GF-D8 (cell line): ENCODE measurements at regions not wholly inside any gene's neighbourhood (a gene's known extent, or its start where the extent isn't known, plus 50 kb on each side); places are given as distances from the start of the nearest gene placed in this dataset.

Experiments
- DNase-seq: peaks from one replicate; lab custom pipeline; 2025; lab: John Stamatoyannopoulos, UW

DNA sequence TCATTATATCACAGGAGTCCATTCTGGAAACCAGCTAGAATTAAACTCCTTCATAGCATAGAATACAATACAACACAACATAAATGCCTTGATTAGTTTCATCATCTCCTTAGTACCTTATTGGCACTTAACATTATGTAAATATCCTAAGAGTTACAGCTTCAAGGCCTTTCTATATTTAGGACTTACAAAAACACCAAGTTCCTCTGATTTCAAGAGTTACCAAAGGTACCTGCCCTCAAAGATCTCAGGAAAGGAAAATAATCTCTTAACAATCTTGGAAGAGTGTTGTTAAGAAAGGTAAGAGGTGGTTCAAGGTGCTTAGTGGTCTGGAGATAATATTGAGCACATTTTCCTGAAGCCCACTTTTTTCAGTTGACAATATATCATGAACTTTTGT, 477.7 kb downstream of the IGSF11 start:
- no peak for DNase-seq

DNA sequence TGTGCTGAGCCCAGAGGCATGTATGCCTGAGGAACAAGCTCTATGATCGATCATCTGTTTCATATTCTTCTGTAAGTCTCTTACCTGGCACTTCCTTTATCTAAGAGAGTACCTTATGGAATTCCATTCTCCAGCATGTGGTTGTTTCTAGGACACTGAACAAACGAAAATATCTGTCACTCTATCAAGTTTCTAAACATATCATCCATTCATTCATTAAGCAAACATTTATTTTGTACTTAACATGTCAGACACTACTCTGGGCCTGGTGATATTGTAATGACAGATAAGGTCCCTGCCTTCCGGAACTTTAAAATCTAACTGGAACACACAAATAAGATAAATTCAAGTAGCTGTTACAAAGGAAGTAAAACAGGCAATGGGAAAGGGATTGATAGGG, 477.1 kb downstream of the IGSF11 start:
- no peak for DNase-seq

DNA sequence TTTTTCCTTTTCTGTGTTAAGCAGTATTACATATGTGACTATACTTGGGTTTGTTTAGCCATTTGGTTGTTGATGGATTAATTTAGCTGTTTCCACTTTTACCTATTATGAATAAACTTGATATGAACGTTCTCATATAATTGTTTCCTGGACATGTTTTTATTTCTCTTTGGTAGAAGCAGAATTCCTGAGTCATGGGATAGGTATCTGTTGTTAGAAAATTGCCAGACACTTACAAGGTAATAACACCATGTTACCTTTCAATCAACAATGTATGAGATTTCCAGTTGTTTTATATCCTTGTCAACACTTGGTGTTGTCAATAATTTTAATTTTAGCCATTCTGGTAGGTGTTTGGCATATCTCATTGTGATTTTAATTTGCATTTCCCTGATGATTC, 475.4 kb downstream of the IGSF11 start:
- DNase-seq = no peak

DNA sequence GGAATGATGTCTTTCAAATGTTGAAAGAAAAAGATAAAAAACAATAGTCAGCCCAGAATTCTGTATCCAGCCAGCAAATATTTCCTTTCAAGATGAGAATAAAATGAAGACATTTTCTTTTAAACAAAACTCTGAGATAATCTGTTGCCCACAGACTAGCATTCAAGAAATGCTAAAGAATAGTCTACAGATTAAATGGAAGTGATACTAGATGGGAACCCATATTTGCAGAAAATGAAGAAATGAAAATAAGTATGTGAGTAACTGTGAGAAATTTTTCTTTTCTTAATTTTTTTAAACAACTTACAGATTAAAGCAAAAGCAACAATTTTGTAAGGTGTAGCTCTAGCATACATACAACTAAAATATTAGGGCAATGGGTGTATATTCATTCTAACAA, 469.8 kb downstream of the IGSF11 start:
- DNase-seq = no peak

DNA sequence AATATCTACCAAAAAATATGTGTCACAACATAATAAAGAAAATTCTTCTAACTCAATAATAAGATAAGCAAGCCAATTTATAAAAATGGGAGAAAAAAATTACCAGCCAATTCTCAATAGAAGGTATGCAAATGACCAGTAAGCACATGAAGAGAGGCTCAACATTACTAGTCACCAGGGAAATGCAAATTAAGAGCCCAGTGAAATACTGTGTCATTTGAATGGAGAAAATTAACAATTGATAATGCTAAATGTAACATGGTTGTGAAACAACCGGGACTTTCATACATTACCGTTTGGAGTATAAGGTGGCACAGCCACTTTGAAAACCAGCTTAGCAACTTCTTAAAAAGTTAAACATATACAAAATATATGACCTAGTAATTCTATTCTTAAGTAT, 460.7 kb downstream of the IGSF11 start:
- no peak for DNase-seq

DNA sequence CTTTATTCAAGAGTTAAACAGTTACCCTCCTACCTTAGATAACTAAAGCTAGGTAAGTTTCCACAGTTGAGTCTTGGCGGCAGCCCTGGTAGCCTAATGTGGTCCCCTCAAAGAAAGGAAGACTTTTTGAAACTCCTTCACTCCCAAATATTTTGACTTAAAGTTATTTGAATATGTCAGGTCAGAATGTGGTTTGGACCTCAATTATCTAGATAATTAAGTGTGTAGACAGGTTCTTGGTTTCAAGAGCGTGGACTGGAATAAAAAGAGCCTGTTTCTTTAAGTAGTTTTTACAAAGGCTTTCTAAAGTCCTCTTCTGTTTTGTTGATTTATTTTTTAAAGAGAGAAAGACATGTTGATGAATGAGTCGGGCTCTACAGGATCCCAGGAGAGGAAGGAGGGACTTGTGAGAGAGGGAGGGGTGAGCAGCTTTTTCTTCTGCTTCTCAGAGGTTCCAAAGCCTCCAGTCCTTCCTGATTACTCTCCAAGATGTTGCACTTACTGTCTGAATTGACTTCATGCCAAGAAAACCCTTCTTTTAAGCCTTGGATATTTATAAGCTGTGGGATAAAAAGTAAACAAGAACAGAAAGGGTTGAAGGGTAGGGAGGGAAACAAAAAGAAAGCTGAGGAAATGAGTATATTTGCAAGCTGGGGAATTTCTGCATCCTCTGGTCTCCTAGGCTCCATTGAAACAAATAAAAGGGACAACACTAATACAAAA, 457.4 kb downstream of the IGSF11 start:
- DNase-seq = no peak

DNA sequence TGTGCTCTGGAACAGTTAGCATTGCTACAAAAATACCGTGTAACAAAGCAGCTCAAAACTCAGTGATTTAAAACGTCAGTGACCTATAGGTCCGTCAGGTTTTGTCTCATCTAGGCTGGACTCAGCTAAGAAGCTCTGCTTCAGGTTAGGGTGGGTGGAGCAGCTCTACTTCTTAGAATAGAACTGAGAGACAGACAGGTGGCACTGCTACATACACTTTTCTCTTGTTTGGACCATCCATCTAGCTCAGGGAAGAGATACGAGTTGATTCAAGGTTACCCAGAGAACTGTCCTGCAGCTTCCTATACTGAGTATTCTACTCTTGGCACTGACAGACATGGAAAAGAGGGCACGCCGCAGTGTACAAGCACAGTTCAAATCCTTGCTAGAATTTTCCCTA, 456.1 kb downstream of the IGSF11 start:
- no peak for DNase-seq

DNA sequence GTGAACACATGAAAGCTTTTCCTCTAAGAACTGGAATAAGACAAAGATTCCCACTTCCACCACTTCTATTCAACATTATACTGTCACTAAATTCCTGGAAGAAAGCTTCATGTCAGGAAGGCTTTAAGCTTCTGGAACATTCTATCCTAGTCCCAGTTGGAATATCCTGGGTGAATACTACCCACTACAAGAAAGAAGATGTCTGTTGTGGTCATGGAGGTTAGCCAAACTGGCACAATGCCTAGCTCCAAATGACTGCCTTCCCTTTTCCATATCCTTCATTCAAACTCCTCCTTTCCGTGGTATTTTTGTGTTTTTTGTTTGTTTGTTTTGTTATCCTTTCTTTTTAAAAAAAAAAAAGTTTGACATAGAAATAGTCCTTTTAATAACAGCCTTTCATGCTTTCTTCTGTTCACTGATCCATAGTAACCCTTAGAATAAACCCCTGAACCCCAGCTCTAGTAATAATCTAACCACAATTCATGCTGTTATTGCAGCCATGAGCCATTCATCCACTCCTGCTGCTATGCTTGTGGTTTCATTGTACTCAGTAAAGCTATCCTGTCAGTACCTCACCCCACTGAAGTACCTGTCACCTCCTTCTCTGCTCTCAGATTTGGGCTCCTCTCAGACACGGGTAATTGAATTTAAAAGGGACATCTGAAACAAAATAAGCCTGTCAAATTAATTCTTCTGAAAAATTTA, 447.5 kb downstream of the IGSF11 start:
- DNase-seq = no peak

DNA sequence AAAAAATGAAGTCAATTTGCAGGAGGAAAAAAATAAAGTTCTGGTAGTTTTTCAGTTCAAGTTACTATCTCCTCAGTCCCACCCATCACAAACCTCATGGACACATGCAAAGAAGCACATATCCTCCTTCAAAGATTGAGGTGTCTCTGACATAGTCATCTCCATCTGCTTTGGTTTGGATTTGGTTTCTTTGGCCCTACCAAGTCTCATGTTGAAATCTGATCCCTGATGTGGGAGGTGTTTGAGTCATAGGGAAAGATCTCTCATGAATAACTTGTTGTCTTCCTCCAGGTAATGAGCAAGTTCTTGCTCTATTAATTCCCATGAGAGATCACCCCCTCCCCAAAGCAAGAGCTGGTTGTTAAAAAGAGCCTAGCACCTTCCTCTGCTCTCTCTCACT, 446.8 kb downstream of the IGSF11 start:
- DNase-seq = no peak

DNA sequence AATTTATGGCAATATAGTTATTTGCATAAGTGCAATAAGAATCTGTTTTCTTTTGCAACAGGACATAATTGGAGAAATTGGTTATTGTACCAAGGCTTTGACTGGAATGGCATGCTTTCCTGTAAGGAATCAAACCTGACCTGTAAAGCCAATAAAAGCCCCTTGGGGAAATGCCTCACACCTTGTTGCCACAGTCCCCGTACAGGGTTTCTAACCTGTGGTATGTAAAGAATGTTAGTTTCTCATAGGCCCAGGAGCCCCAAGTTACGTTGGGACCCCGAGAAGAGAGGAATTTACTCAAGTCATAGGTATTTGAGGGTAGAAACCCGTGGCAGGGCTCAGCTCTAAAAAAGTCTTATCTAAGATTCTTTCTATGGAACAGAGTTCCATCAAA, 441.4 kb downstream of the IGSF11 start:
- DNase-seq = no peak

DNA sequence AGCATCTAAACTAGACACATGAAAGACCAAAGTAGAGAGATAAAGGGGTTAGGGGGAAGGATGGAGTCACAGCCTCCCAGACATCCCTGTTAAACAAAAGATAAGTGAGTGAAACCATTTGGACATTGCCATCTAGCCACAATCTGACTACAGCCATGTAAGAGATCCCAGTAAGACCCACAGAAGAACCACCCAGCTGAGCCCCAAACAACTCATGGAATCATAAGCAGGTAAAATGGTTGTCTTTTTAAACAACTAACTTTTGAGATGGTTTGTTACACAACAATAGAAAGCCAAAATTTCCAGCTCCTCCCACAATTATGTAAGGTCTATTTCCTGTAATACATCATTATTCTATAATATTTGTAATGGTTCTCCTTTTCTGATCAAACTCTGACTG, 437.5 kb downstream of the IGSF11 start:
- DNase-seq = no peak

DNA sequence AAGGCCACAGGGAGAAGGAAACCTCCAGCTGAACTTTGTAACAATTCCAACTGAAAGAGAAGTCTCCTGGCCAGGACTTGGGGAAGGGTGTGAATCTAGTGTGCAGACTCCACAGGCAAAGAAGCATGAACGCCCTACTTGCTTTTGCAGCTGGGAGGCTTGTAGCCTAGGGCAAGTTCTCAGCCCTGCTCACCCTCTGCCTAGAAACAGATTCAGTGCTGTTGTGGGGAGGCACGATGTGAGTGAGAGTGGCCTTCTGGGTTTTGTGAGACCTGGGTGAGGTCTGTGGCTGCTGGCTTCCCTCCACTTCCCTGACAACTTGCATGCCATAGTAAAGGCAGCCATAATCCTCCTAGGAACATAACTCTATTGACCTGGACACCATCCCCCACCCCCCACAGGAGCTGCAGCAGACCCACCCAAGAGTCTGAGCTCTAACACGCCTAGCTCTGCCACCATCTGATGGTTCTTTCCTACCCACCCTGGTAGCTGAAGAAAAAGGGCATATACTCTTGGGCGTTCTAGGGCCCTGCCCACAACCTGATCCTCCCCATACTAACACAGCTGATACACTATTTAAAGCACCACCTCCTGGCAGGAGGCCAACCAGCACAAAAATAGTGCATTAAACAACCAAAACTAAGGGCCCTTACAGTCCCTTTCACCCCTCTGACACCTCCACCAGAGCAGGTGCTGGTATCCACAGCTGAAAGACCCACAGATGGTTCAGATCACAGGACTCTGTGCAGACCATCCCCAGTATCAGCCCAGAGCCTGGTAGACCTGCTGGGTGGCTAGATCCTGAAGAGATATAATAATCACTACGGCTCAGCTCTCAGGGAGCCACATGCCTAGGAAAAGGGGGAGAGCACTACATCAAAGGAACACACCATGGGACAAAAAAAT, 426.5 kb downstream of the IGSF11 start:
- no peak for DNase-seq

DNA sequence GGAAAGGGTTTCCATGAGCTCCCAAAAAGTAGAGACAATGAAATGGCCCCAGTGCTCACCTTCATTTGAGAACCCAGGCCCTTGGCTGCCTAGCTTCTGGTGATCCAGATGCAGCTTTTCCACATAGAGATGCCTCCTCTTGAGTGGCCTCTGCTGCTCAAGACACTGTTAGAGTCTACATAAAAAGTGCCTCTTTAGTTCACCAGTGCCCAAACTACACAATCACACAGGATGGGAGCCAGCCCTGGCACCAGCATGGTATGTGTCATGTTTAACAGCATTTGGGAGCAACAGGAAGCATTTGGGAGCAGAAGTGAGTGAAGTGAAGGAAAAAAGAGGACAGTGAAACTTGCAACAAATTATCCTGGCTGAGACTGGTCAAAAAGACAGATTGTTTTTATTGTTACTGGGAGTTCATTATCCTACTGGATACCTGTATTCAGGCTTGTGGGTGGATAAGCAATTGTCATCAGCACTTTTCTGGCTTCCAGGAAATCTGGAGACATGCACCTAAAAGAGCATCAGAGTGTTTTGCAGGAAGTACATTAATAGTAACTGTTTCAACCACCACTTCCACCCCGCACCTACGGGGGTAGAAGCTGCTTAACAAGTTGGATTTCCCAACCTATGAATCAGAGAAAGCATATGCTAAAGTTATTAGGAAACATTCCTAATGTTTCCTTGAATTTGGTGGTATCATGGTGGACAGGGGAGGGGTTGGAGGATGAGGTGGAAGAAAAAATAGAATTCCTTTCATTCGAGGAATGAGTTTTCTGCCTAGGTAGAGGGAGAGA, 416.2 kb downstream of the IGSF11 start:
- DNase-seq = no peak

DNA sequence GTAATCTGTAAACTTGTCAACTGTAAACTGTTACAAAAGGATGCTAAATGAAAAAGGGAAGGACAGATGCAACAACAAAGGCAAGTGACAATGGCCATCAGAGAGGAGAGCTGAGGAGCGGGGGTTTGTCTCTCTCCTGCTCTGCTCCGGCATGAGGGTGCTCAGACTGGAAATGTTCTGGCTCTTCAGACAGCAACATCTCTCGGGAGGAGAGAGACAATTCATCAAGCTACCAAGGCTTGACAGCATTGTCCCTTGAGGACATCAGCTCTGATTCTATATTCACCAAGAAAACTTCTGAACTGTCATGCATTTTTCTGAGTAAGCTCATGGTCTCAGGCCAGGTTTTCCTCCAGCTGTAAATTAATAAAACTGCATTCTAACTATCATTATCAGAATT, 408.2 kb downstream of the IGSF11 start:
- DNase-seq = no peak

DNA sequence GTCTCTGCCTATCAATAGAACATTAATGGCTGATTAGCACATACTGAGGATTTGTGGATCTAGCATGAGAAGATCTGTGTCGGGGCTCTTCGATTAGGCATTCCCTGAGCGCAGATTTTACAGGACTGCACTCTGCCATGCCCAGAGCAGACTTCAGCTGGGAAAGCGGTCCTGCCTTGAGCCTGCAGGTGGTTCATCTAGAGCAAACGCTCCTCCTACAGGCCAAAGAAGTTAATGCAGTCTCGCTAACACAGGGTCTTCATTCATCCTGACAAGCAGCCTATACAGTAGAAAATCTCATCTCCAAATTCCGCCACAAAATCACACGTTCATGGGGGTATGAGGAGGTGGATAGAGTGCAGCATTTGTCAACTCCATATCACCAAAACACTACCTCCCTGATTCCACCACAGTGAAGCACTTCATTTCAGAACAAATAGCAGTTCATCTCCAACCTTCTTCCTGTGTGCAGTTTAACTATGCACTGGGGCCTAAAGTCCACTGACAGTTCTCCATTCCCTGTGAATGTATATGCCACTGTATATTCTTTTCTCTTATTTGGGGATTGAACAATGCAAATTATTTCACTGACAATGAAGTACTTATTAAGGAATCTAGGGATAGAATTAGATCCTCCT, 405.8 kb downstream of the IGSF11 start:
- no peak for DNase-seq

DNA sequence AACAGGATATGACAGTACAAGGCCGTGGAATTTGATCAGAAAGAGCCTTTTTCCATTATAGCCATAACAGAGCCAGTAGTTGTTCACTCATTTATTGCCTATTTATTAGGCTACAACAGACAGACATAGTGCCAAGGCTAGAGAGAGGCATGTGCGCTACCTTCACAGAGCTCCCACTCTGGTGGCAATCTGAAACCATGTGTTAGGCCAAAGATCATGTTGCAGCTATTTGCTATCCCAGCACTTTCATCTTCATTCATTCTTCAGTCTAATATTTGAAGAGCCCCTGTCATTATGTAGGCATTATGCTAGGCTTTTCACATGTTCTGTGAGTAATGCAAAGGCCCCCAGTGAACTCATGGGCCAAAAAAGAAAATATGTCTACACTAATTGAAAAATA, 404.8 kb downstream of the IGSF11 start:
- DNase-seq = no peak

DNA sequence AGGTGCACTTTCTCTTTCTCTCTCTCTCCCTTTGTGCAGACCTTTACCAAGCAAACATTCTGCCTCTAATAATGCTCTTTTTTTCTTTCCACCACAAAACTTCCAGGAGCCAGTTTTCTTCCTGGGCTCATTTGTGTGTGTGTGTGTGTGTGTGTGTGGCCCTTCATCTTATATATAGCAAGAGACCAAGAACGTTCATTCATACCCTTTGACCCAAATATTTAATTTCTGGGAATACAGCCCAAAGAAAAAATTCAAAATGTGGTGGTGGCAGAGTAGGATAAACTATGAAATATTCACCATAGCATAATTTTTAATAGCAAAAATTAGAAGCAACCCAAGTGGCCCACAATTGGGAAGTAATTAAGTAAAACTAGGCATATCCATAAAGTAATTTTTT, 398.9 kb downstream of the IGSF11 start:
- no peak for DNase-seq

DNA sequence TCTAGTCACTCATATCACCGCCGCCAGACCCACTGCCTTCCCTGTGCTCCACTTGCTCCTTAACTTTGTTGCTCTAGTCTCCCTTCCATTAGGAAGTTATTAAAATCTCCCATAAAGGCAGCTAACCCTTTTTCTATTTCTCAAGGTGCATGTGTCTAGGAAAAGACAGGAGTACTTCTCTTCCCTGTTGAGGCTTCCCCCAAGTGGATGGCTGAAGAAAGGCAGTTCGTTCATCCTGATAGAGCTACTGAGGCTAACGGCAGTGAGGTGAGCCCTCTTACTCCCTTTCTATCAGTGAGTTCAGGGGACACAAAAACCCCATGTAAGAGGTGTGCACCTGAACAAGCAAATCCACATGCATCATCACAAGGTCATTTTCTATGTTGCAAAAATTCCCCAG, 397.8 kb downstream of the IGSF11 start:
- no peak for DNase-seq

DNA sequence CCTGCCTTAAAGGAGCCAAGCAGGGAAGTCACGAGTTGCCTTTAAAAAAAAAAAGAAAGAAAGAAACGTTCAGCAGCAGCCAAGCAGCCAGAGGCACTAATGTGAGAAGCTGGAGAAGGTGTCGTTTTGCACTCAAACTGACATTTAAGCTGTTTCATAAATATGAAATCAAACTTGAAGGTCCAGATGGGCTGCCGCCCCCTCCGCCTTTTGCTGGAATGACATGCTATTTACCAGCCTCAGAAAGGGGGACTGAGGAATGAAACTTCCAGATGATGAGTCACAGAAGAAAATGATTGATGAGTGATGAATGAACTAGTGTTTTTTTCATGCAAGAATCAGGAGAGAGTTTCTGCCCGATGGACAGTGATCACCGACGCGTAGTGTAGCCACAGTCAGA, 396.8 kb downstream of the IGSF11 start:
- DNase-seq = no peak

DNA sequence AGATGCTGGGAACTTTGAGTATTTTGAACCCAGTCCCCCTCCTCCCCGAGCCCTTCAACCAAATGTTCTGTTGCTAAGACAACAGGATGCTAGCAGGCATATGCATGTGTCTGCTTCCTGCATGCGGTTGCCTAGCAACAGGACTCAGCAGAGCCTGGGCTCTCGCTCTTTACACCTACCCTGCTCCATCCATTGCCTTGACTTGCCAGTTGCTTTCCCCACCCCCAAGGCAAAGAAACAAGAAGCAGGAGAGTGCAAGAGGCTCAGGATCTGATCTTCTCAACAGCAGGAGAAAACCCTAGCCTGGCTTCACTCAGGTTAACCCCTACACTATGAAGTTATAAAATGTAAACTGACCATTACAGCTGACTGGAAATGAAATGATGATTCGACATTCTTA, 393.0 kb downstream of the IGSF11 start:
- DNase-seq = no peak

DNA sequence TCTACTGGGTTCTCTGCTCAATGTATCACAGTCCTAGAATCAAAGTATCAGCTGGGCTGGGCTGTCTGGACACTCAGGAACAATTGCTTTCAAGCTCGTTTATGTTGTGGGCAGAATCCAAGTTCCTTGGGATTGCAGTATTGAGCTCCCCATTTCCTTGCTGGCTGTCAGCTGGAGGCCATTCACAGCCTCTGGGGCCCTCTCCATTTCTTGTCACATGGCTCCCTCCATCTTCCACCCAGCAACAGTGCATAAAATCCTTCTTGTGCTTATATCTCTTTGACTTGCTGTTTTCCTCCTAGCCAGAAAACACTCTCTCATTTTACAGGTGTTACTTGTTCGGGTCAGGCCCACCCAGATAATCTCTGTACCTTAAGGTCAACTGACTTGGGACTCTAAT, 363.5 kb downstream of the IGSF11 start:
- no peak for DNase-seq

DNA sequence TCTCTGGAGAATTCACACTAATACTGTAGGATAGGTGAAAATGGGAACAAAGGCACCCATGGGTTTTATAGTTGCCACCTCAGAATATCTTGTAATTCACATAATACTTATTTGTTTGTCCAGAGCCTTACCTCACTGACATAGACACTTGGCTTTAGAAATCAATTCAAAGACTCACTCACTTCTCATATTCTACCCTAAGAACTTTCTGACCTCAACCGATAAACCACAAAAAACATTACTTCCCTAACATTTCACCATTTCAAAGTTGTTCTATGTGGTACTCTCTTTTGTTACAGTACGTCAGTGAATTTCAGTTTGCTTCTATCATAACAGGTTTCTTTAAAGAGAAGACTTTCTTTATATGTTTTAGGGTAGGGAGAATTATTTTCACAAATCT, 359.3 kb downstream of the IGSF11 start:
- no peak for DNase-seq
